Esophagus (tissue), 2 donors: ENCODE measurements at regions not wholly inside any gene's neighbourhood (a gene's known extent, or its start where the extent isn't known, plus 50 kb on each side); places are given as distances from the start of the nearest gene placed in this dataset.

Experiments used
- H3K27ac ChIP-seq, 2 donors: one replicate each; pipeline ENCODE4 v1.5.1; 2013; ENCODE audit warnings: low read depth in 2 of 2, mild to moderate bottlenecking in 2 of 2, inconsistent platforms in 1 of 2, low read length in 1 of 2, moderate library complexity in 1 of 2
- H3K27me3 ChIP-seq, 2 donors: one replicate each; pipeline ENCODE4 v1.6.1; 2013; ENCODE audit warnings: low read length in 2 of 2, control low read depth in 1 of 2, mild to moderate bottlenecking in 1 of 2; ENCODE audit not compliant: insufficient read depth in 2 of 2, control insufficient read depth in 1 of 2
- H3K36me3 ChIP-seq, 2 donors: one replicate each; pipeline ENCODE4 v1.6.1; 2013; ENCODE audit warnings: low read length in 1 of 2; ENCODE audit not compliant: control insufficient read depth in 2 of 2, insufficient read depth in 2 of 2
- H3K4me1 ChIP-seq, 2 donors: one replicate each; pipeline ENCODE4 v1.6.1; 2013; ENCODE audit warnings: low read length in 1 of 2; ENCODE audit not compliant: control insufficient read depth in 2 of 2, insufficient read depth in 2 of 2
- H3K4me3 ChIP-seq, 2 donors: one replicate each; pipeline ENCODE4 v1.5.1; 2013; ENCODE audit warnings: low read length in 2 of 2, mild to moderate bottlenecking in 2 of 2, low read depth in 1 of 2, moderate library complexity in 1 of 2
- H3K9me3 ChIP-seq, 2 donors: one replicate each; pipeline ENCODE4 v1.6.1; 2013; ENCODE audit warnings: mild to moderate bottlenecking in 2 of 2, low read depth in 1 of 2, low read length in 1 of 2, moderate library complexity in 1 of 2; ENCODE audit not compliant: control insufficient read depth in 2 of 2, insufficient read depth in 1 of 2
- WGBS, 2 donors: extraction: QIAGEN DNeasy Blood & Tissue Kit; methylation state at CpG; one replicate each; pipeline ENCODE4 v1.1.7; 2013; 5-methylcytosine and 5-hydroxymethylcytosine counted together
- donor health status: healthy with polysubstance abuse.
- donor health status: Bipolar disorder and iron deficiency.

GRCh38 chr3:193779933-193780332, 186.9 kb downstream of the OPA1 start:
- Histone ChIP-seq H3K27ac (no peak overlapping the region), H3K27me3 (no peaks in the 10 kb centered on the region), H3K4me3 (no peak overlapping the region), H3K36me3 (no peaks in the 10 kb centered on the region), H3K4me1 (no peaks in the 10 kb centered on the region), H3K9me3 (no peaks in the 10 kb centered on the region)
- 76 to 79% methylated on average over 6 of the region's 6 CpGs for WGBS, 2 donors

GRCh38 chr3:193780397-193780796, 187.4 kb downstream of the OPA1 start:
- H3K9me3 ChIP-seq, result no peaks in the 10 kb centered on the region
- H3K4me1 ChIP-seq, result no peaks in the 10 kb centered on the region
- H3K27me3 ChIP-seq, result no peaks in the 10 kb centered on the region
- no peaks in the 10 kb centered on the region for H3K36me3 ChIP-seq
- H3K4me3 ChIP-seq, result no peak overlapping the region
- 42 to 44% methylated on average over 8 of the region's 8 CpGs for WGBS, 2 donors
- no peak overlapping the region for H3K27ac ChIP-seq

GRCh38 chr3:193780810-193781478, 187.9 kb downstream of the OPA1 start:
- no peaks in the 10 kb centered on the region for H3K4me1 ChIP-seq
- no peaks in the 10 kb centered on the region for H3K36me3 ChIP-seq
- peak overlapping the region; percentile 86 to 90 for H3K27ac ChIP-seq
- H3K27me3 ChIP-seq, result no peaks in the 10 kb centered on the region
- no peaks in the 10 kb centered on the region for H3K9me3 ChIP-seq
- WGBS, 2 donors, result 13 to 19% methylated on average over 11 of the region's 11 CpGs
- H3K4me3 ChIP-seq, result no peak overlapping the region

- Histone ChIP-seq H3K4me3 (no peak overlapping the region), H3K4me1 (peaks cover 0 to 4% of the 10 kb centered on the region in 2 donors), H3K27me3 (no peaks in the 10 kb centered on the region), H3K36me3 (no peaks in the 10 kb centered on the region), H3K27ac (peak overlapping the region; percentile 76 to 77), H3K9me3 (no peaks in the 10 kb centered on the region)
- WGBS, 2 donors, result 56 to 62% methylated on average over 9 of the region's 9 CpGs
Measured at GRCh38 chr3:193782276-193782647, 189.3 kb downstream of the OPA1 start.

GRCh38 chr3:193782747-193783146, 189.7 kb downstream of the OPA1 start:
- 89 to 98% methylated on average over 3 of the region's 3 CpGs for WGBS, 2 donors
- H3K9me3 ChIP-seq, result no peaks in the 10 kb centered on the region
- H3K27ac ChIP-seq, result peak overlapping the region; percentile 76 to 77

GRCh38 chr3:193783166-193783896, 190.3 kb downstream of the OPA1 start:
- H3K9me3 ChIP-seq, result no peaks in the 10 kb centered on the region
- no peaks in the 10 kb centered on the region for H3K36me3 ChIP-seq
- H3K27ac ChIP-seq, result no peak overlapping the region
- peaks cover 3 to 7% of the 10 kb centered on the region in 2 donors for H3K4me1 ChIP-seq
- H3K4me3 ChIP-seq, result no peak overlapping the region
- WGBS, 2 donors, result 84 to 87% methylated on average over 5 of the region's 5 CpGs
- H3K27me3 ChIP-seq, result no peaks in the 10 kb centered on the region

More at GRCh38 chr3:193782747-193783146, 189.7 kb downstream of the OPA1 start:
- Histone ChIP-seq H3K36me3 (no peaks in the 10 kb centered on the region), H3K4me3 (no peak overlapping the region), H3K4me1 (peaks cover 3 to 7% of the 10 kb centered on the region in 2 donors), H3K27me3 (no peaks in the 10 kb centered on the region)

- Histone ChIP-seq H3K36me3 (no peaks in the 10 kb centered on the region), H3K9me3 (no peaks in the 10 kb centered on the region), H3K4me1 (peaks cover 3 to 7% of the 10 kb centered on the region in 2 donors), H3K4me3 (no peak overlapping the region), H3K27ac (no peak overlapping the region), H3K27me3 (no peaks in the 10 kb centered on the region)
- 93% methylated on average over 1 of the region's 1 CpG for WGBS, 2 donors
Measured at GRCh38 chr3:193784822-193785221, 191.8 kb downstream of the OPA1 start.

GRCh38 chr3:193787496-193787870, 194.5 kb downstream of the OPA1 start:
- 85 to 87% methylated on average over 12 of the region's 12 CpGs for WGBS, 2 donors
- H3K9me3 ChIP-seq, result no peaks in the 10 kb centered on the region
- H3K27ac ChIP-seq, result peak overlapping the region in 1 of 2 donors; percentile 61
- no peaks in the 10 kb centered on the region for H3K27me3 ChIP-seq
- H3K4me1 ChIP-seq, result peaks cover 3 to 13% of the 10 kb centered on the region in 2 donors
- H3K4me3 ChIP-seq, result no peak overlapping the region
- H3K36me3 ChIP-seq, result no peaks in the 10 kb centered on the region

GRCh38 chr3:193788189-193788991, 195.4 kb downstream of the OPA1 start:
- 44% methylated on average over 15 of the region's 15 CpGs for WGBS, 2 donors
- H3K4me1 ChIP-seq, result peaks cover 3 to 14% of the 10 kb centered on the region in 2 donors
- no peaks in the 10 kb centered on the region for H3K27me3 ChIP-seq
- no peak overlapping the region for H3K4me3 ChIP-seq
- H3K36me3 ChIP-seq, result no peaks in the 10 kb centered on the region
- peak overlapping the region in 1 of 2 donors; percentile 68 for H3K27ac ChIP-seq
- H3K9me3 ChIP-seq, result no peaks in the 10 kb centered on the region
